ENCODE measurements at regions not wholly inside any gene's neighbourhood (a gene's known extent, or its start where the extent isn't known, plus 50 kb on each side); places are given as distances from the start of the nearest gene placed in this dataset.

DNA sequence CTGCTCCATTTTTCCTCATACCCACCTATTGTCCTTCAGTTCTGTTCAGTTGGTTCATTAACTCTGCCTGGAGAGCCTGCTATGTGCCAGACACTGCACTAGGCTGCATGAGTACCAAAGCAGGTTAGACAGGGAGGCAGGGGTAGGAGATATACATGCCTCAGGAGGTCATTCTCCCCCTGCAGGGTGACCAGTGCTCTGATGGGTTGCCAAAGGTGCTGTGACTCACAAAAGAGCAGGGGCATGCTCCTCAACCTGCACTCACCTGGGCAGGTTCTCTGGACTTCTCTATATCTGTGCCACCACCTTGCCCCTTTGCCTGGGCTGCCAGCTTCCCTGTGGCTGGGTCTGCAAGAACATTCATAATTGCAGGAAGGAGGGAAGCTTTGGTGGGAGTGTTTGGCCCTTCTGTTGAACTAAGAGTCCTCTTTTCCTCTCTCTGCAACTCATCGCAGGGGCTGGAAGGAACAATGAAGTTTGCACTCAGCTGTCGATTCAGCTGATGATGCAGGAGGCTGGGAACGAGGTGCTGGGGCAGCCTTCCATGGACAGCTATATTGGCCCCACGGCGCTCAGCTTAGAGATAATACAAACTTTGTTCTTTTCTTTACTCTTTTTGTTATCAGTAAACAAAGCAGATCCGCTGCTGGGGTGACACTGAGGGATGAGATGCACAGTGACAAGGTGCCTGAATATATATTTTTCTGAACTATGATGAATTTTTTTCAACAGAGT lies 356.4 kb upstream of the PLXNA2 start:
- DNase-seq, result no peak
- POLR2A ChIA-PET, result no interaction called here
- Mint-ChIP-seq H3K9me3 (ENCODE audit: insufficient read depth) (no peaks in the 10 kb centered on the region), H3K4me3 (no peak overlapping the region), H3K36me3 (ENCODE audit: low read depth) (no peaks in the 10 kb centered on the region), H3K27ac (no peak overlapping the region), H3K27me3 (ENCODE audit: low read depth) (no peaks in the 10 kb centered on the region), H3K4me1 (ENCODE audit: low read depth) (no peaks in the 10 kb centered on the region)
- no peak for ATAC-seq
- CTCF ChIA-PET, result no interaction called here

DNA sequence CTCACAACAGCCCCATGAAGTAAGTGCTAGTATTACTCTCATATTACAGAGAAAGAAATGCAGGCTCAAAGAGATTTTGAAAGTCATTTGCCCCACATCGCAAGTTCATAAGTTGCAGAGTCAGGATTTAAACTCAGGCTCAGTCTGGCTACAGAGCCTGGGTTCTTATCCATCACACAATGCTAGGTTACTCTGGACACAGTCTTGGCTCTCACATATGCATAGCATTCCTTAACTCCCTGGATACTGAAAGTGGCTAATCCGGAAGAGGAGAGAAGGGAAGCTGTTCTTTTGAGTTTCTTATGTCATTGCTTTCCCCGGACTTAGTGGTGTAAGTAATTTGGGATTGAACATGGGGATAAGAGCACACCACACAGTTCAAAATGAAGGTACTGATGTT lies 357.4 kb upstream of the PLXNA2 start:
- CTCF ChIA-PET, result no interaction called here
- H3K9me3 Mint-ChIP-seq (ENCODE audit: insufficient read depth), result no peaks in the 10 kb centered on the region
- POLR2A ChIA-PET, result no interaction called here
- H3K4me3 Mint-ChIP-seq, result no peak overlapping the region
- H3K27me3 Mint-ChIP-seq (ENCODE audit: low read depth), result no peaks in the 10 kb centered on the region
- ATAC-seq (no peak), DNase-seq (no peak)
- no peaks in the 10 kb centered on the region for H3K36me3 Mint-ChIP-seq (ENCODE audit: low read depth)
- no peaks in the 10 kb centered on the region for H3K4me1 Mint-ChIP-seq (ENCODE audit: low read depth)
- no peak overlapping the region for H3K27ac Mint-ChIP-seq

GRCh38 chr1:208603721-208604120 lies 359.5 kb upstream of the PLXNA2 start:
- CTCF ChIA-PET, result no interaction called here
- H3K27me3 Mint-ChIP-seq (ENCODE audit: low read depth), result no peaks in the 10 kb centered on the region
- no peak overlapping the region for H3K27ac Mint-ChIP-seq
- no peak overlapping the region for H3K4me3 Mint-ChIP-seq
- POLR2A ChIA-PET, result no interaction called here
- H3K9me3 Mint-ChIP-seq (ENCODE audit: insufficient read depth), result no peaks in the 10 kb centered on the region
- DNase-seq, result no peak
- no peaks in the 10 kb centered on the region for H3K36me3 Mint-ChIP-seq (ENCODE audit: low read depth)
- no peaks in the 10 kb centered on the region for H3K4me1 Mint-ChIP-seq (ENCODE audit: low read depth)
- ATAC-seq, result no peak

- Mint-ChIP-seq H3K36me3 (ENCODE audit: low read depth) (no peaks in the 10 kb centered on the region), H3K27me3 (ENCODE audit: low read depth) (no peaks in the 10 kb centered on the region), H3K27ac (no peak overlapping the region), H3K4me1 (ENCODE audit: low read depth) (no peaks in the 10 kb centered on the region), H3K4me3 (no peak overlapping the region), H3K9me3 (ENCODE audit: insufficient read depth) (no peaks in the 10 kb centered on the region)
- ChIA-PET CTCF (no interaction called here), POLR2A (interaction anchor here (0.7 kb wide), 1 partner anchor 1205 kb away, joined by 3 read pairs; no protein-coding TSS in a partner anchor)
- DNase-seq (no peak), ATAC-seq (no peak)
Observed at GRCh38 chr1:208604295-208604694, 360.1 kb upstream of the PLXNA2 start.

DNA sequence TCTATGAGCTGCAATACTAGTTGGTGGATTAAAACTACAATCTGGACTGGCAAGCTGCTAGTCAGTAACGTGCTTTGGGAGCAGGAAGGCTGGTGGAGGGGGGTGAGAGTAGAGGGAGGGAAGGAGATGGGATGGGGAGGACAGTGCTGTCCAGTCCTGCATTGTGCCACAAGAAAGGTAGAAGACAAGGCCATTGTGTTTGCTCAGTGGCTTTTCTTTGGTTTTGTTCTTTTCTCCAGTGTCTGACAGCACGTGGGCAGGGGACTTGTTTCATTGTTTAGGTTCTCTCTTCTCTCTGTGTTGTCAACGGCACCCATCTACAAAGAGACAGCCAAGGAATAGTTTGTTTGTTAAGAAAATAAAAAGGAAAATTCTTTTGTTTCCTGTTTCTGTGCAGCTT lies 362.8 kb upstream of the PLXNA2 start:
- H3K36me3 Mint-ChIP-seq (ENCODE audit: low read depth), result no peaks in the 10 kb centered on the region
- CTCF ChIA-PET, result no interaction called here
- no peaks in the 10 kb centered on the region for H3K27me3 Mint-ChIP-seq (ENCODE audit: low read depth)
- no peak overlapping the region for H3K4me3 Mint-ChIP-seq
- H3K4me1 Mint-ChIP-seq (ENCODE audit: low read depth), result no peaks in the 10 kb centered on the region
- ATAC-seq (no peak), DNase-seq (no peak)
- no peaks in the 10 kb centered on the region for H3K9me3 Mint-ChIP-seq (ENCODE audit: insufficient read depth)
- no peak overlapping the region for H3K27ac Mint-ChIP-seq
- POLR2A ChIA-PET, result no interaction called here

- no peaks in the 10 kb centered on the region for H3K36me3 Mint-ChIP-seq (ENCODE audit: low read depth)
- H3K27me3 Mint-ChIP-seq (ENCODE audit: low read depth), result no peaks in the 10 kb centered on the region
- H3K4me1 Mint-ChIP-seq (ENCODE audit: low read depth), result no peaks in the 10 kb centered on the region
- POLR2A ChIA-PET, result no interaction called here
- ATAC-seq (no peak), DNase-seq (no peak)
- H3K9me3 Mint-ChIP-seq (ENCODE audit: insufficient read depth), result no peaks in the 10 kb centered on the region
- no peak overlapping the region for H3K27ac Mint-ChIP-seq
- CTCF ChIA-PET, result no interaction called here
- H3K4me3 Mint-ChIP-seq, result no peak overlapping the region
Observed at GRCh38 chr1:208607616-208608015, 363.4 kb upstream of the PLXNA2 start.

DNA sequence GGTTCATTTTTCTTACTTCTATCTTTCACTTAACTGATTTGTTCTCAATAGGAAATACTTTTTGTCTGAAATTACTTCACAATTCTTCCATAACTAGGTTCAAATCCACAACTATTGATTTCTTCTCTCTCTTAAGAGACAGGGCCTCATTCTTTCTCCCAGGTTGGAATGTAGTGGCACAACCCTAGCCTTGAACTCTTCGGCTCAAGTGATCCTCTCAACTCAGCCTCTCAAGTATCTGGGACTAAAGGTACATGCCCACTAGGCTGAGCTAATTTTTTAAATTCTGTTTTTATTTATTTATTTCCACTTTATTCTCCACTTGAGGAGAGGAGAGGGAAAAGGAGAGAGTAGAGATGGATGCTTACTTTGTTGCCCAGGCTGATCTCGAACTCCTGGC lies 370.4 kb upstream of the PLXNA2 start:
- H3K9me3 Mint-ChIP-seq (ENCODE audit: insufficient read depth), result peaks cover 8% of the 10 kb centered on the region
- CTCF ChIA-PET, result no interaction called here
- H3K27ac Mint-ChIP-seq, result no peak overlapping the region

DNA sequence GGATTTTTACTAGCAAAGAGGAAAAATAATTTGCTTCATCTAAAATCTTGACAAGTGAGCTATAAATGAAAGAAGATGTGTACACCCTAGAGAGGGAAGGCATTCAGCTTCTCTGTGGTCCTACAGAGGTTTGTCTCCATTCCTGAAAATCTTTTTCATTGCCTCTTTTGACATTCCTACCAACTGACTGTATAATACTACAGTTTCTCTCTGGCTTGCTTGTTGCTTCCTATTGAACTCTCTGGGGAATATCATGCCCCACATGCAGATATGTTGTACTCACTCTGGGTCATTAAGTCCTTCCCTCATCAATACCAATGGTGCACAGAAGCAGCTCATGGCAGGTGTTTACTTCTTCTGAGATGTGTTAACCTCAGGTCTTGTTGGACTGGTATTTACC lies 371.2 kb upstream of the PLXNA2 start:
- Mint-ChIP-seq H3K4me1 (ENCODE audit: low read depth) (no peaks in the 10 kb centered on the region), H3K36me3 (ENCODE audit: low read depth) (no peaks in the 10 kb centered on the region), H3K27ac (no peak overlapping the region), H3K9me3 (ENCODE audit: insufficient read depth) (peaks cover 11% of the 10 kb centered on the region), H3K27me3 (ENCODE audit: low read depth) (no peaks in the 10 kb centered on the region), H3K4me3 (no peak overlapping the region)
- ChIA-PET CTCF (no interaction called here), POLR2A (no interaction called here)
- DNase-seq (no peak), ATAC-seq (no peak)

More for the DNA sequence above, 370.4 kb upstream of the PLXNA2 start:
- no peak for DNase-seq
- ATAC-seq, result no peak
- no peaks in the 10 kb centered on the region for H3K27me3 Mint-ChIP-seq (ENCODE audit: low read depth)
- H3K4me3 Mint-ChIP-seq, result no peak overlapping the region
- no peaks in the 10 kb centered on the region for H3K4me1 Mint-ChIP-seq (ENCODE audit: low read depth)
- POLR2A ChIA-PET, result no interaction called here
- H3K36me3 Mint-ChIP-seq (ENCODE audit: low read depth), result no peaks in the 10 kb centered on the region

- DNase-seq (no peak), ATAC-seq (no peak)
- ChIA-PET CTCF (no interaction called here), POLR2A (no interaction called here)
- Mint-ChIP-seq H3K4me1 (ENCODE audit: low read depth) (no peaks in the 10 kb centered on the region), H3K4me3 (no peak overlapping the region), H3K36me3 (ENCODE audit: low read depth) (no peaks in the 10 kb centered on the region), H3K27ac (no peak overlapping the region), H3K9me3 (ENCODE audit: insufficient read depth) (peaks cover 14% of the 10 kb centered on the region), H3K27me3 (ENCODE audit: low read depth) (no peaks in the 10 kb centered on the region)
Observed at GRCh38 chr1:208616776-208617175, 372.6 kb upstream of the PLXNA2 start.

- ChIA-PET POLR2A (no interaction called here), CTCF (no interaction called here)
- ATAC-seq, result no peak
- Mint-ChIP-seq H3K27me3 (ENCODE audit: low read depth) (no peaks in the 10 kb centered on the region), H3K27ac (no peak overlapping the region), H3K4me1 (ENCODE audit: low read depth) (no peaks in the 10 kb centered on the region), H3K36me3 (ENCODE audit: low read depth) (no peaks in the 10 kb centered on the region), H3K4me3 (no peak overlapping the region), H3K9me3 (ENCODE audit: insufficient read depth) (no peaks in the 10 kb centered on the region)
- no peak for DNase-seq
Observed at GRCh38 chr1:208628022-208628914, 384.1 kb upstream of the PLXNA2 start.

GRCh38 chr1:208631092-208631491 lies 386.9 kb upstream of the PLXNA2 start:
- ChIA-PET CTCF (no interaction called here), POLR2A (no interaction called here)
- DNase-seq (no peak), ATAC-seq (no peak)
- Mint-ChIP-seq H3K9me3 (ENCODE audit: insufficient read depth) (no peaks in the 10 kb centered on the region), H3K27me3 (ENCODE audit: low read depth) (no peaks in the 10 kb centered on the region), H3K4me1 (ENCODE audit: low read depth) (no peaks in the 10 kb centered on the region), H3K27ac (no peak overlapping the region), H3K36me3 (ENCODE audit: low read depth) (no peaks in the 10 kb centered on the region), H3K4me3 (no peak overlapping the region)

GRCh38 chr1:208631506-208631905 lies 387.3 kb upstream of the PLXNA2 start:
- CTCF ChIA-PET, result no interaction called here
- Mint-ChIP-seq H3K4me1 (ENCODE audit: low read depth) (no peaks in the 10 kb centered on the region), H3K4me3 (no peak overlapping the region), H3K9me3 (ENCODE audit: insufficient read depth) (no peaks in the 10 kb centered on the region), H3K27ac (no peak overlapping the region), H3K36me3 (ENCODE audit: low read depth) (no peaks in the 10 kb centered on the region), H3K27me3 (ENCODE audit: low read depth) (no peaks in the 10 kb centered on the region)
- POLR2A ChIA-PET, result no interaction called here
- ATAC-seq (no peak), DNase-seq (no peak)
